ENCODE measurements at regions not wholly inside any gene's neighbourhood (a gene's known extent, or its start where the extent isn't known, plus 50 kb on each side); places are given as distances from the start of the nearest gene placed in this dataset.

GRCh38 chr4:152128356-152128755 lies 367.5 kb upstream of the GATB start:
- ATAC-seq: no peak
- TF ChIP-seq PATZ1 (CRISPR knock-in tag; IDR thresholded peaks at IDR 0.05; ENCODE audit: borderline replicate concordance) (no peak), CSDC2 (CRISPR knock-in tag; IDR thresholded peaks at IDR 0.05) (no peak), CSRNP3 (CRISPR knock-in tag; IDR thresholded peaks at IDR 0.05) (no peak), ZFP30 (CRISPR knock-in tag; IDR thresholded peaks at IDR 0.05) (no peak), ZNF70 (CRISPR knock-in tag; IDR thresholded peaks at IDR 0.05) (no peak), ARNTL (CRISPR knock-in tag; IDR thresholded peaks at IDR 0.05; ENCODE audit: borderline replicate concordance, low read depth) (no peak), BACH2 (CRISPR knock-in tag; IDR thresholded peaks at IDR 0.05; ENCODE audit: borderline replicate concordance) (no peak), ESRRG (CRISPR knock-in tag; IDR thresholded peaks at IDR 0.05) (no peak), TOX (CRISPR knock-in tag; IDR thresholded peaks at IDR 0.05; ENCODE audit: borderline replicate concordance) (no peak), ISL1 (CRISPR knock-in tag; IDR thresholded peaks at IDR 0.05) (no peak), ZFP3 (CRISPR knock-in tag; IDR thresholded peaks at IDR 0.05) (no peak), RARB (CRISPR knock-in tag; IDR thresholded peaks at IDR 0.05) (no peak)

- ATAC-seq: no peak
- TF ChIP-seq ZC3H10 (CRISPR knock-in tag; IDR thresholded peaks at IDR 0.05) (no peak), ESRRG (CRISPR knock-in tag; IDR thresholded peaks at IDR 0.05) (no peak), ZFP30 (CRISPR knock-in tag; IDR thresholded peaks at IDR 0.05) (no peak), ISL1 (CRISPR knock-in tag; IDR thresholded peaks at IDR 0.05) (no peak), BACH2 (CRISPR knock-in tag; IDR thresholded peaks at IDR 0.05; ENCODE audit: borderline replicate concordance) (no peak), CSDC2 (CRISPR knock-in tag; IDR thresholded peaks at IDR 0.05) (no peak), TCF4 (CRISPR knock-in tag; IDR thresholded peaks at IDR 0.05; ENCODE audit: borderline replicate concordance) (no peak), TSHZ2 (CRISPR knock-in tag; IDR thresholded peaks at IDR 0.05) (no peak), CSRNP3 (CRISPR knock-in tag; IDR thresholded peaks at IDR 0.05) (no peak), ZNF565 (CRISPR knock-in tag; conservative IDR thresholded peaks at IDR 0.05; ENCODE audit: low read depth) (no peak), OSR1 (CRISPR knock-in tag; IDR thresholded peaks at IDR 0.05) (no peak), ZNF8 (CRISPR knock-in tag; IDR thresholded peaks at IDR 0.05) (no peak), PATZ1 (CRISPR knock-in tag; IDR thresholded peaks at IDR 0.05; ENCODE audit: borderline replicate concordance) (no peak), SNAI2 (CRISPR knock-in tag; IDR thresholded peaks at IDR 0.05) (no peak), ZFP3 (CRISPR knock-in tag; IDR thresholded peaks at IDR 0.05) (no peak), CREB5 (CRISPR knock-in tag; IDR thresholded peaks at IDR 0.05; ENCODE audit: low read depth) (no peak), RARB (CRISPR knock-in tag; IDR thresholded peaks at IDR 0.05) (no peak), GLIS3 (CRISPR knock-in tag; IDR thresholded peaks at IDR 0.05) (no peak), POU6F1 (CRISPR knock-in tag; IDR thresholded peaks at IDR 0.05; ENCODE audit: borderline replicate concordance, low read depth) (no peak)
These were observed 365.4 kb upstream of the GATB start for GRCh38 chr4:152126238-152126637.
